Fibroblast of skin of left quadriceps (primary cell): ENCODE measurements at regions not wholly inside any gene's neighbourhood (a gene's known extent, or its start where the extent isn't known, plus 50 kb on each side); places are given as distances from the start of the nearest gene placed in this dataset.
"Not testable (repeated sequence)": the region's sequence is repeated elsewhere in the genome, so short reads cannot be mapped to it uniquely, and the experiment has no call there.

Experiments
- DNase-seq, 2 experiments: peaks; one replicate each; pipeline ENCODE4 v3.0.0-alpha.2; 2013; ENCODE audit warnings: low read depth in 2 of 2

DNA sequence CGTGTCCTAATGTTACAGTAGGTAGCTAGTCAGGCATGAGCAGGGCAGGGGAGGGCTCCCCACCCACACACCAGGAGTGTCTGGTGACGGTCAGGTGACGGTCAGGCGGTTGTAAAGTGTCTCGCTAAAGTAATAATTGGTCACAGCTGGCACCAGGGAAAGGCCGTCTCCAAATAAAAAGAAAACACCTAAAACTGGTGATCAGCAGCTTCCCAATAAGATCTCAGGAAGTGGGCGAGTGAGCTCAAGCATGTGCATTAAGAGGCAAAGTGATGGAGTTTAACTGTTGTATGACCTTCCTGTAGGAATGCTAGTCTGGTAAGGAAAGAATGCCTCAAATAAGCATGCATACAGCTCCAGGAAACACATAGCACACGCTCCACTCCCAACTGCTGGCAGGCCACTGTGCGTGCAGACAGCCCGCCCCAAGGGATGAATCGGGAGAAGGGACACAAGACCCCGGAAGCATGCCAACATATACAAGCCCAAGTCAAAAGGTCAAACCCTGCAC lies 177.1 kb downstream of the RNF144A start:
- DNase-seq = peak; percentile 46 to 50

DNA sequence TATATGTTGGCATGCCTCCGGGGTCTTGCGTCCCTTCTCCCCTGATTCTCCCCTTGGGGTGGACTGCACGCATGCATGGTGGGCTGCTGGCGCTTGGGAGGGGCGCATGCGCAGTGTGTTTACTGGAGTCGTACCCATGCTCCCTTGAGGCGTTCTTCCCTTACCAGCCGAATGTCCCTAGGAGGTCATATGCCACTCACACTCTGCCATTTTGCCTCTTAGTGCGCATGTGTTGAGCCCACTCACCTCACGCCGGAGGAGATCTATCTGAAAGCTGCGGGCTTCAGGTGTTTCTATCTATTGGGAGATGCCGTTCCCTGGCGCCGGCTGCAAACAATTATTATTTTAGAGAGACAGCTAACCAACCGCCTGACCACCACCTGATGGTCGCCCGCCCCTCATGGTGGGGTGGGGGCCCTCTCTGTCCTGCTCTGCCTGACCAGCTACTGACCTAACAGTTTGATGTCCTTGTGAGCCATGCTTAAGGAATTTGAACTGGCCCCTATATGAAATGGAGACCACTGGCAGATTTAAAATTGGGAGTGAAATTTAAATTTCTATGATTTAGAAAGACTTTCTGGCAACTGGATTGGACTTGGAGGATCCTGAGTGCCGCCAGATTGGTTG lies 179.6 kb downstream of the RNF144A start:
- no peak for DNase-seq

DNA sequence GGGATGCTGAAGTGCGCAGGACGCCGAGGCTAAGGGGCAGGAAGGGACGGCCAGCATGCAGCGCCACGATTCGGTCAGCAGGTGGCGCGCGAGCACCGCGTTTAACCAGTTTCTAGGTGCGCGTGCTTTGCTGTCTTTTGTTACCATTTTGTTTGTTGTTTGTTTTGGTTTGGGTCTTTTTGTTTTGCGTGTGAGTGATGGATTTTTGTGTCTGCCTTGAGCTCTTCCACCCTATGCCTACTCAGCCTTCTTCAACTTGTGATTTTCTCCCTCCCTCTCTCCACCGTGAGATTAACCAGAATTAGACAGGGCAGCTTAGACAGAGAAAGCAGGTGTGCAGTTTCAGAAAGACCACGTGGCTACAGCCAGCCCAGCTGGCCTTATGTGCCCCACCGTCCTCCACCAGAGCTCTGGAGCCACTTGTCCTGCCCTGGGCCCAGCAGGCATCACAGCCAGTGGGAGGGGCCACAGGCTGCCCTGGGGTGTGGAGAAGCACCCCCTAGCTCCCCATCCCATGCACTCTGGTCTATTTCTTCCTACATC lies 180.2 kb downstream of the RNF144A start:
- DNase-seq = peak in 1 of 2 experiments; percentile 20

DNA sequence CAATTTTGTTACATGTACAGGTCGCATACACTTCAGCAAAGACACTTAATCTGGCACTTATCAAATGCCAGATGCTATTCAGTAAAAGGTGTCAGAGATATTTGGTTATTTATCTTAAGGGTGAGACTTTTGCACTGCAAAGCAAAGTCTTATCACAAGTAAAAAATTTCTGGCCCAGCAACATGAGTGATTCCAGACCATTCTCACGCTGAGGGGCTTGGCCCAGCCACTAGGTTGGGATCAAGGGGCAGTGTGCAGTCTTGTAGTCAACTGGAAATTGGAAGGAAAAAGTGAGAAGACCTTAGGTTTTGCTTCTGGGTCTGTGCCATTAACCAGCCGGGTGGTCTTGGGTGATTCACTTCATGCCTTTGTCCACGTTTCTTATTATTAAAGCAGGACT lies 181.6 kb downstream of the RNF144A start:
- no peak for DNase-seq

DNA sequence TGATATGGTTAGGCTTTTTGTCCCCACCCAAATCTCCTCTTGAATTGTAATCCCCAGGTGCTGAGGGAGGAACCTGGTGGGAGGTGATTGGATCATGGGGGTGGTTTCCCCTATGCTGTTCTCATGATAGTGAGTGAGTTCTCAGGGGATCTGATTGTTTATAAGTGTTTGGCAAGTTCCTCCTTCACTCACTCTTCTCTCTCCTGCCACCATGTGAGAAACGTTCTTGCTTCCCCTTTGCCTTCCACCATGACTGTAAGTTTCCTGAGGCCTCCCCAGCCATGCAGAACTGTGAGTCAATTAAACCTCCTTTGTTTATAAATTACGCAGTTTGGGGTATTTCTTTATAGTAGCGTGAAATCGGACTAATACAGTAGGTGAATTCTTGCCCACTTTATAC lies 182.5 kb downstream of the RNF144A start:
- not testable (repeated sequence) for DNase-seq

DNA sequence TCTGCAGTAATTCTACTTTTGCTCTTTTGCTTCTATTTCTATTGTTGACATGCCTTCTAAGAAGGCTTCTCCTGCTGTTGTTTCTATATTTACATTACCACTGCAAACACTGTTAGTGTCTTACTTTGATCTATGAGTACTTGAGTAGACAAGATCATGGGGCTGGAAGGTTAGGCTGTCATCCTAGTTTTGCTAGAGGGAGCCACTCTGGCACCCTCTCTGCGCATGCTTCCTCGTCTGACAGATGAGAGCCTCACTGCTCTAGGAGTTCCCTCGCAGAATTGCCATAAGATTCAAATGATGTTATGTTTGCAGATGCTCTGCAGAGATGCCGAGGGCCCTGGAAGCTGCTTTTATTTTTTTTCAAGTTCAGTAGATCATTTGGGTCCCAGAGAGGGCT lies 185.6 kb downstream of the RNF144A start:
- no peak for DNase-seq

DNA sequence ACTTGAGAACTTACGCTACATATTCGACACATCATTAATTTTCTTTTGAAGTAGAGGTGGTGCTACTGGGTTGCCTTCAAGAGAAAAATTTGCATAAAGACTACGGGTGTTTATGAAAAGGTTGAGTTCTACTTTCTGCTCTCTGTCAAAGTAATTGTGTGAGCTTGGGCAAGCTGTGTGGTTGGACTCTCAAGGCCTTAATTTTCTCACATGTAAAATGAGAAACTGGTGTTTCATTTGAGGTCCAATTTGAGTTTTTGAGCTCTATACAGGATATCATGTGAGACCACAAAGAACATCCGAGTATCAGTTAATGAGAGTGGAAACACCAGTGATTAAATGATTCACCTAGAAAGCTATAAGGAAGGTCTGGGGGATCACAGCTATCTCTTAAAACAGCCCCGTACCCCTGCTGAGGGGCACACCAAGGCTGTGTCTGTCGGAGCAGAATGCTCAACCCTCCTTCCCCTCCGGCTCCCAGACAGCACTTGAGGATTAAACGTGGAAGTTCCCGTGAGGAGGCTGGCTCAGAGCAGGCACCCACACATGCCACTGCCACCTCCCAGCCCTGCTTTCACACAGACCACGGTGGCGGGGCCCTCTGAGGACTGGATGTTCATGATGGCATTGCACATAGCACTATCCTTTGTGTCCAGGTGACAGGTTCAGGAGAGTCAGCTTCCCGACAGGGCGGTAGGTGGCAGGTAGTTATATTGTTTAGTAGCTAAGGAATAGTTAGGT lies 191.8 kb downstream of the RNF144A start:
- no peak for DNase-seq

DNA sequence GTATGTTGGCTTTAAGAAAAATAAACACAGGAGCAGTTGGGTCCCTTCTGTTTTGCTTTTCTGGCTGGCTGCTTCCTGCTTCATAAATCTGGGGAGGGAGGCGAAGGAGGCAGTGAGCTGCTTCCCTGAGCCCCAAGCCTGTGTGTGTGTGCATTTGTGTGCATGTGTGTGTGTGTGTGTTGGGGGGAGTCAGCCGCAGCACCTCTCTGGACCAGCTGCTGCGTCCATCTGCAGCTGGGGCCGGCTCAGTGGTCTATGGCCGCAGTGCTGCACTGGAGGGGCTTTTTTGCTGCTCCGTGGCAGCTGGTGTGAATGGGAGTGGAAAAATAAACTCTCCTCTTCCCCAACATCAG lies 192.3 kb downstream of the RNF144A start:
- DNase-seq = no peak

DNA sequence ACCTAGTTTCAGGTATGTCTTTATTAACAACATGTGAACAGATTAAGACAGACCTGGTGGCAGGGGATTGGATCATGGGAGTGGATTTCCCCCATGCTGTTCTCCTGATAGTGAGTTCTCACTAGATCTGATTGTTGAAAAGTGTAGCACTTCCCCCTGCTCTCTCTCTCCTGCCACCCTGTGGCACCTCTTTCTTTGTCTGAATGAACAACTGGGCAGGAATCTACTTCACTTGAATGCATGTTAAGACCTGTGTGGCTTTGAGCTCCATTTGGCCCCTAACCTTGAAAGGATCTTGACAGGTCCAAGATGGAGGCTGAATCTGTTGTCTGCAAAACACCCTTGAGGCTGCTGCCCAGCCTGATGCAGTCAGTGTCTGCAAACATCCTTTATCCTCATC lies 194.4 kb downstream of the RNF144A start:
- DNase-seq = no peak

DNA sequence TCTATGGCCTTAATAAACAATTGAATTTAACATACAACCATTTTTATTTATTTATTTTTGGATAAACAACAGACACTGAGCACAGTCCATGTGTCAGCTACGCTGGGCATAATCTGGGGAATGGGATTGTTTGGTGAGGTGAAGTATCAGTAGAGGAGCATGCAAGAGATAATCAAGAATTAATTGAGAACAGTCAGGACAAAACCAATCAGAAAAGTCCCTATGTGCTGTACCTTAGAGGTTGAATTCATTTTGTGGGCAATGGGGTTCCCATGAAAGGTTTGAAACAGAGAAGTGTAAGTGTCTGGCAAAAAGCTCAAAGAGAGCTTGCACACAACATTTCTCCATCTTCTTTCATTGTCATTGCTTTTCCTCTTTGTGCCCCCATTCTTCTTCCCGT lies 198.2 kb downstream of the RNF144A start:
- no peak for DNase-seq

DNA sequence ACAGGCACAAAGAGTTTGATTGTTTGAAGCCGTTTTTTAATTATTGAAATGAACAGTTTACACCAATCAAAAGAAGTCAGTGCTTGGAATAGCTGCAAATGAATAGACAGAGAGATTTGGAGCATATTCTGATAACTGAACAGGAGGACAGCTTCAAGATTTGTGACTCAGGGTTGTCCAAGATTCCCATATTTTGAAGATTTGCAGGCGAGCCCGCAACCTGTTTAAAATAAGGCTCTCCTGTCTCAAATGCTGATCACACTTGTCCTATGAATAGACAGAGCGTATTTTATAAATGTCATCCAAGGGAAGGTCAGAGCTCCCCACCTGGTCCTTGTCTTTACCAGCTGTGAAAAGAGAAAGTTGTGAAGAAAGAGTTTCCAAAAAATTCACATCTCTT lies 198.7 kb downstream of the RNF144A start:
- DNase-seq = no peak

DNA sequence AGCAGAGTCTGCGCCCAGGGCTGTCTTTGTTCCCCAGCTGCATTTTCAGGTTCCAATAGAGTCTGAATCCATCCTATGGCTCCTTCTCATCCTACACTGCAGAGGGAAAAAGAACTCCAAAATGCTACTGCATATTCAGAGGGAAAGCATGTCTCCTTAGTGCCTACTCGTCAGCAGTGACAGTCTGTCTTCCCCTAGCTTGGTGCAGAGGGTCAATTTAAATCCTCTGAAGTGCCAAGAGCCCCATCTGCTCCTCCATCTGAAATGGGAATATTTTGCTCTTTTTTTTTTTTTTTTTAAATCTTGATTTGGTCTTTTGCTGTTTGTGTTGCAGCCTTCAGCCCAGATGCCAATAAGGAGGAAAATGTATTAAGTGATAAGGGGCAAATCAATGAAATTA lies 199.3 kb downstream of the RNF144A start:
- DNase-seq = no peak

DNA sequence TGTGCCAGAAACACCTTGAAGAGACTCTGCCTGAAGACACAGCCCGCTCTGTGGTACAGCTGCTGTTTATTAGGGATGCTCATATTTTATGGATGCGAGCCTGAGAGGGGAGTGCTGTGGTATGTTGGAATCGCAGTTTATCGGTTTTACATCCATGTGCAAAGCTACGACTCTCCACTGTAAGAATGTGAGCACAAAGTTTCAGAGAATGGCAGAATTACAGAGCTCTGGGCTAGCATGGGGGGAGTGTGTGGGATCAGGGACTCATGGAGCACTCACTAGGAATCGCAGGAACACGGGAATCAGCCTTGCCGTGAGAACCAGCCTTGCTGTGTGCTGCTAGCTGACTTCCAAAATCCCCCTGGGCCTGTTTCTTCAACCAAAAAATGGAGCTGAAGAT lies 199.9 kb downstream of the RNF144A start:
- peak in 1 of 2 experiments; percentile 10 for DNase-seq

DNA sequence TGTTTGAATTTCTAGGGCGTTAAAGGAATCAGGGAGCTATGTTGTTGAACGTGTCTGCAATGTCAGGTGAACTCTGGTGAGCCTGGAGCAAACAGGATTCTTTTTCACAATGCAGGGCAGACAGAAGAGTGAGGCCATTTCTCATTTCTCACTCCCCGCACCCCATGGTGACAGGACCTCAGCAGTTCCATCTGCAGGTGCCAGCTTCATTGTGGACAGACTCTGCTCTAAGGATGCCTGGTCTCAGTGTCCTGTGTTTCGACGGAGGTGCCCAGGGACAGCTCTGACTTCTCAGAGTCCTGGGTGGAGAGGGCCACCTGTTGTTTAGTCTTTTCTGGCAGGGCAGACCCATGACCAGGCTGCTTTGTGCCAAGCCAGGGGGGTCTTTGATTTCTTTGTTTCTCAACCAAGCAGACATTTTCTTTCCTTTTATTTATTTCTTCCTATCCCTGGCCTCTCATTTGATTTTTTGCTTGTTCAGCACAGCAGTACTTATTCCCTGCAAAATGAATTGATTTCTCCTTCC lies 201.5 kb downstream of the RNF144A start:
- no peak for DNase-seq

DNA sequence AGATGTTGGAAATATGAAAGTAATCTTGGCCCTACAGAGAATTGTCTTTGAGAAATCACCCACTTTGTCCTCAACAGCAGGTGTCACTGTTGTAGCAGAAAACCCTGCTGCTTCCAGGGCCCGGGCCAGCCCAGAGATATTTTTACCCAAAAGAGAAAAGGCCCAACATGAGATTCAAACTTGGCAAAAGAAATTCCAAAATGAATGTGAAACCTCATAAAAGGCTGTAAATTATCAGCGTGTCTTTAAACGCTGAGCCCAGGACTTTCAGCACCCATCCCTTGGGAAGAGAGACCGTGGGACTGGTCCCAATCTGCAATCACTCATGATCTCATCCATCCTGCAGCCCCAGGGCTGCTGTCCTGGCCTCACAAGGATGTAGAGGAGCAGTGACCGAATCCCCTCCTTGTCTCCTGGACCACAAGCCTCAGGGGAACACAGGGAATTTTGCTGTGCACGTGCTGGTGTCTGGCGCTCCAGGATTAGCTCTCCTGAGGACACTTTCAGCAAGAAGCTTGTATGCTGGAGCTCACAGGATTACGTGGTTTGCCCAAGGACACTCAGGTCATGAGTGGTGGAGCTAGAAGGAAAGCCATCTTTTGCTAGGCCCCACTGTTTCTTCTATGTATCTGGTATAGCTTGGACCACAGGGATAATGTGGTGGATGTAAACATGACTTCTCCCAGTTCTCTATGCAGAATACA lies 202.1 kb downstream of the RNF144A start:
- DNase-seq = peak; percentile 54 to 61

DNA sequence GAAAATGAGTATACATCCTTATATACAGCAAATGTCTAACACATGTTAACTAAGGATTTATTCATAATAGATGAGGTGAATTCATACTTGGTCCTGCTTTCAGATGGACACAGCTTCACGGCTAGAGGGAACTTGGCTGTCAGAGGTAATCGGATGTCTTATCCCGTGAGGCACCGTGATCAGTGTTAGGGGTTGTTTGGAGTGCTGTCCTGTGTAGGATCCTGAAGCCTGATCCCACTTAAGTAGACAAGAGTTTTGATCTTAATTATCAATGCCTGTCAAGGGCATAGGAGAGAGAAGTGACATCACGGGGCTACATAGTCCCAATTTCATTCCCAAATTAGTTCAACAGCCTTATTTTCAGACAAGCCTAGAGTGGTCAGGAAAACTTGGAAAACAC lies 204.6 kb downstream of the RNF144A start:
- no peak for DNase-seq

DNA sequence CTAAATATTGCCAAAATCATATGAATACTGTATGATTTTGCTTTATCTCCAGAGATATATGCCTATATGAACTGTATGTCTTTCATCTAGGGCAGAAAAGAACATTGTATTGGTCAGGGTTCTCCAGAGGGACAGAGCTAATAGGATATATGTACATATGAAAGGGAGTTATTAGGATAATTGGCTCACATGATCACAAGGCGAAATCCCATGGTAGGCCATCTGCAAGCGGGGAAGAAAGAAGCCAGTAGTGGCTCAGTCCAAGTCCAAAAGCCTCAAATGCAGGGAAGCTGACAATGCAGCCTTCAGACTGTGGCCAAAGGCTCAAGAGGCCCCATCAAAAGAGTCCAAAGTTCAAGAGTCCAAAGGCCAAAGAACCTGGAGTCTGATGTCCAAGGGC lies 209.9 kb downstream of the RNF144A start:
- DNase-seq = no peak

DNA sequence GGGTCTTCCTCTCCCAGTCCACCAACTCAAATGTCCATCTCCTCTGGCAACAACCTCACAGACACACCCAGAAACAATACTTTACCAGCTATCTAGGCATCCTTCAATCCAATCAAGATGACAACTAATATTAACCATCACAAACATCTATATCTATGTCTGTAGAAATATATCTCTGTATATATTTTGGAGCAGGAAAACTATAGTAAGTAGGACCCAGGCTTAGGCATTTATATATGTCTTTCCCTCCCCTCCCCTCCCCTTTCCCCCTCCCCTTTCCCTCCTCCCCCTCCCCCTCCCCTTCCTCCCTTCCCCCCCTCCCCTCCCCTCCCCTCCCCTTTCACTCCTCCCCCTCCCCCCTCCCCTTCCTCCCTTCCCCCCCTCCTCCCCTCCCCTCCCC lies 210.5 kb downstream of the RNF144A start:
- DNase-seq = no peak

DNA sequence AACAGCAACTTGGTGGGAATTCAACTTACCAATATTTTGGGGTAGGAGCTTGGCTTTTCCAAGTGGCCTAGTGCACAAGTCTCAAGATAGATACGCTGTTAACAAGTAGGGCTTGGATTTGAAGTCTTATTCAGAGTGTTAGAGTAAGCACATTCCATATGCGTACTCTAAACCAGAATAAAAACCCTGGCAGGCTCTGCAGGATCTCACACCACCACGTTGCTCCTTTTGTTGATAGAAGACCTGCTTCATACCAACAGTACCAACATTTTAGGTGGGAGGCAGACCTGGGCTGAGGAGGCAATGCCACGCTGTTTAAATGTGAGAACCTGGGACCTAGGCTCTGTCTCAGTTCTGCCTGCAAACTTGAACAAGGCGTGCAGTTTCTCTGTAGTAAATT lies 214.0 kb downstream of the RNF144A start:
- DNase-seq = no peak

DNA sequence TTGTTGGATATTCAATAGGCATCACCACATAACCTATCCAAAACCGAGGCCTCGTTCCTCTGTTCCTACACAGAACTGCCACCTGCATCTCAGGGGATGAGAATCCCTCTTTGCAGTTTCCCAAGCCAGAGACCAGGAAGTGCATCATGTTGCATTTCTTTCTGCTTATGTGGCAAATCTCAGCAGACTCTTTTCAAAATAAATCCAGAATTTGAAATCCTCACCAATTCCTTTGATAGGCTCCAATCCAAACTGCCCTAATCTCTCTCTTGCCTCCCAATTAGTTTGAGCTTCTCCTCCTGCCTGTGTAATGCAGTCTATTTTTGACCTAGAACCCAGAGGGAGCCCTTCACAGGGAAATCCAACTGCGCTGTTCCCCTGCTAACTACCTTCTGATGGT lies 215.5 kb downstream of the RNF144A start:
- DNase-seq = no peak

DNA sequence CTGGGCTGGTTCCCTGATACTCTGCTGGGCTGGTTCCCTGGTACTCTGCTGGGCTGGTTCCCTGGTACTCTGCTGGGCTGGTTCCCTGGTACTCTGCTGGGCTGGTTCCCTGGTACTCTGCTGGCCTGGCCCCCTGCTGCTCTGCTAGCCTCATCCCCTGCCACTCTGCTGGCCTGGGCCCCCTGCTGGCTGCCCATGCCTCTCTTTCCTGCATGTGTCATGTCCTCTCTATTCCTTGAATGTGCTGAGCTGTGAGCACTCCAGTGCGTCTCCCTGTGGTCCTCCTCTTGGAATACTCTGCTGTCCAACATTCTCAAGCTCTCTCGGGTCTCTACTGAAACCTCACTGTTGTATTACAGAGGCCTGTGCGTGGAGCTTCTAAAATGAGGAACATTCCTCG lies 216.3 kb downstream of the RNF144A start:
- no peak for DNase-seq

DNA sequence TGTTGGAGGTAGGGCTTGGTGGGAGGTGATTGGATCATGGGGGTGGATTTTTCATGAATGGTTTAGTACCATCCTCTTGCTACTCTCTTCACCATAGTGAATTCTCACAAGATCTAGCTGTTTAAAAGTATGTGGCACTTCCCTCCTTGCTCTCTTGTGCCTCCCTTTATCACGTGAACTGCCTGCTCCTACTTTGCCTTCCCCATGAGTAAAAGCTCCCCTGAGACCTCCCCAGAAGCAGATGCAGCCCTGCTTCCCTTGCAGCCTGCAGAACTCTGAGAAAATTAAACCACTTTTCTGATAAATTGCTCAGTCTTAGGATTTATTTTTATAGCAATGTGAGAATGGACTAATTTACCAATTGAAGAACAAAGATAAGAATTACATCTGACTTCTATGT lies 223.1 kb downstream of the RNF144A start:
- DNase-seq = no peak
